NCI-H526 (cell line): ENCODE measurements at regions not wholly inside any gene's neighbourhood (a gene's known extent, or its start where the extent isn't known, plus 50 kb on each side); places are given as distances from the start of the nearest gene placed in this dataset.

Source experiments
- DNase-seq, 2 experiments: peaks; one replicate each; lab custom pipeline; 2025; lab: John Stamatoyannopoulos, UW

- no peak for DNase-seq
Observed at GRCh38 chr5:20654033-20654432, 666.0 kb upstream of the CDH18 start.

- no peak for DNase-seq
Observed at GRCh38 chr5:20649966-20650365, 662.0 kb upstream of the CDH18 start.

GRCh38 chr5:20648981-20649380 lies 661.0 kb upstream of the CDH18 start:
- no peak for DNase-seq

- DNase-seq = no peak
Observed at GRCh38 chr5:20636686-20637085, 648.7 kb upstream of the CDH18 start.

- DNase-seq = no peak
Observed at GRCh38 chr5:20619591-20619990, 631.6 kb upstream of the CDH18 start.

GRCh38 chr5:20618340-20618739 lies 630.3 kb upstream of the CDH18 start:
- DNase-seq = no peak

- no peak for DNase-seq
Observed at GRCh38 chr5:20617841-20618240, 629.8 kb upstream of the CDH18 start.

GRCh38 chr5:20615888-20616563 lies 628.0 kb upstream of the CDH18 start:
- no peak for DNase-seq

GRCh38 chr5:20611620-20612019 lies 623.6 kb upstream of the CDH18 start:
- no peak for DNase-seq

GRCh38 chr5:20610681-20611080 lies 622.7 kb upstream of the CDH18 start:
- DNase-seq = no peak

- no peak for DNase-seq
Observed at GRCh38 chr5:20609126-20609525, 621.1 kb upstream of the CDH18 start.

GRCh38 chr5:20608567-20608966 lies 620.6 kb upstream of the CDH18 start:
- no peak for DNase-seq

- DNase-seq = no peak
Observed at GRCh38 chr5:20605732-20606525, 617.9 kb upstream of the CDH18 start.

GRCh38 chr5:20604992-20605391 lies 617.0 kb upstream of the CDH18 start:
- DNase-seq = no peak

GRCh38 chr5:20601678-20602100 lies 613.7 kb upstream of the CDH18 start:
- DNase-seq = peak; percentile 35 to 69

GRCh38 chr5:20590356-20590755 lies 602.4 kb upstream of the CDH18 start:
- peak in 1 of 2 experiments; percentile 12 for DNase-seq

GRCh38 chr5:20575571-20575970 lies 587.6 kb upstream of the CDH18 start:
- DNase-seq = no peak

- no peak for DNase-seq
Observed at GRCh38 chr5:20574576-20574975, 586.6 kb upstream of the CDH18 start.

GRCh38 chr5:20572614-20573013 lies 584.6 kb upstream of the CDH18 start:
- peak in 1 of 2 experiments; percentile 6 for DNase-seq

GRCh38 chr5:20570486-20570885 lies 582.5 kb upstream of the CDH18 start:
- no peak for DNase-seq

GRCh38 chr5:20562544-20562943 lies 574.5 kb upstream of the CDH18 start:
- DNase-seq = no peak

- no peak for DNase-seq
Observed at GRCh38 chr5:20559845-20560244, 571.8 kb upstream of the CDH18 start.

GRCh38 chr5:20556115-20556763 lies 568.2 kb upstream of the CDH18 start:
- DNase-seq = no peak
